Neural progenitor cell (in vitro differentiated cells): ENCODE measurements at regions not wholly inside any gene's neighbourhood (a gene's known extent, or its start where the extent isn't known, plus 50 kb on each side); places are given as distances from the start of the nearest gene placed in this dataset.
A peak's percentile ranks its signal among the peaks of the same experiment; 100 is the strongest.

Experiments used
- DNase-seq: peaks from one replicate; pipeline ENCODE4 v3.0.0-alpha.2; 2016; ENCODE audit warnings: low spot score
- H2AFZ ChIP-seq: fragments of 200-600 bp; sonication (generic); replicated peaks from 2 replicates; pipeline ENCODE4 v1.6.1; 2016; ENCODE audit warnings: antibody characterized with exemption
- H3F3A ChIP-seq: fragments of 200-600 bp; sonication (generic); 2 replicates; pipeline ENCODE4 v1.6.1; 2016; ENCODE audit warnings: antibody characterized with exemption, low read depth
- H3K27ac ChIP-seq: fragments of 200-600 bp; sonication (generic); 2 replicates; pipeline ENCODE4 v1.5.1; 2016; ENCODE audit warnings: mild to moderate bottlenecking
- H3K27me3 ChIP-seq: fragments of 200-600 bp; sonication (generic); 2 replicates; pipeline ENCODE4 v1.6.1; 2016; ENCODE audit warnings: mild to moderate bottlenecking, moderate library complexity
- H3K36me3 ChIP-seq: fragments of 200-600 bp; sonication (generic); 2 replicates; pipeline ENCODE4 v1.5.1; 2016
- H3K4me1 ChIP-seq: fragments of 200-600 bp; sonication (generic); 2 replicates; pipeline ENCODE4 v1.6.1; 2016; ENCODE audit warnings: mixed run types
- H3K4me2 ChIP-seq: fragments of 200-600 bp; sonication (generic); 2 replicates; pipeline ENCODE4 v1.6.1; 2016
- H3K4me3 ChIP-seq: fragments of 200-600 bp; sonication (generic); 2 replicates; pipeline ENCODE4 v1.5.1; 2016
- H3K79me2 ChIP-seq: fragments of 200-600 bp; sonication (generic); 2 replicates; pipeline ENCODE4 v1.6.1; 2016; ENCODE audit warnings: low read depth
- H3K9ac ChIP-seq: fragments of 200-600 bp; sonication (generic); 2 replicates; pipeline ENCODE4 v1.6.1; 2016
- H3K9me3 ChIP-seq: fragments of 200-600 bp; sonication (generic); 2 replicates; pipeline ENCODE4 v1.5.1; 2016; ENCODE audit warnings: low read depth
- H4K20me1 ChIP-seq: fragments of 200-600 bp; sonication (generic); 2 replicates; pipeline ENCODE4 v1.6.1; 2016; ENCODE audit warnings: low read depth
- H3K27ac Mint-ChIP-seq: 3 replicates; pipeline ENCODE4 v1.8.0; 2021; ENCODE audit warnings: mixed read lengths
- H3K27me3 Mint-ChIP-seq: 2 replicates; pipeline ENCODE4 v1.8.0; 2022; ENCODE audit warnings: low read depth, mild to moderate bottlenecking, inconsistent platforms, moderate library complexity, mixed read lengths; ENCODE audit not compliant: insufficient read depth
- H3K36me3 Mint-ChIP-seq: 3 replicates; pipeline ENCODE4 v1.8.0; 2021; ENCODE audit warnings: mixed read lengths
- H3K4me1 Mint-ChIP-seq: 3 replicates; pipeline ENCODE4 v1.8.0; 2021; ENCODE audit warnings: mixed read lengths
- H3K4me3 Mint-ChIP-seq: 3 replicates; pipeline ENCODE4 v1.8.0; 2021; ENCODE audit warnings: mild to moderate bottlenecking, moderate library complexity, mixed read lengths
- H3K9me3 Mint-ChIP-seq: 3 replicates; pipeline ENCODE4 v1.8.0; 2020; ENCODE audit warnings: mixed read lengths
- EZH2 ChIP-seq: fragments of 200-600 bp; sonication (generic); IDR thresholded peaks from 2 replicates; pipeline ENCODE4 v1.6.1; 2017; ENCODE audit warnings: antibody characterized with exemption, mild to moderate bottlenecking, moderate library complexity
- EZH2phosphoT487 ChIP-seq: fragments of 200-600 bp; sonication (generic); IDR thresholded peaks from 2 replicates; pipeline ENCODE4 v1.6.1; 2017; ENCODE audit warnings: antibody characterized with exemption
- TF ChIP-seq, protein P1 (sequence below): fragments of 200-600 bp; sonication (generic); IDR thresholded peaks from 2 replicates; pipeline ENCODE4 v1.5.1; 2017; ENCODE audit warnings: antibody characterized with exemption, mild to moderate bottlenecking

DNA sequence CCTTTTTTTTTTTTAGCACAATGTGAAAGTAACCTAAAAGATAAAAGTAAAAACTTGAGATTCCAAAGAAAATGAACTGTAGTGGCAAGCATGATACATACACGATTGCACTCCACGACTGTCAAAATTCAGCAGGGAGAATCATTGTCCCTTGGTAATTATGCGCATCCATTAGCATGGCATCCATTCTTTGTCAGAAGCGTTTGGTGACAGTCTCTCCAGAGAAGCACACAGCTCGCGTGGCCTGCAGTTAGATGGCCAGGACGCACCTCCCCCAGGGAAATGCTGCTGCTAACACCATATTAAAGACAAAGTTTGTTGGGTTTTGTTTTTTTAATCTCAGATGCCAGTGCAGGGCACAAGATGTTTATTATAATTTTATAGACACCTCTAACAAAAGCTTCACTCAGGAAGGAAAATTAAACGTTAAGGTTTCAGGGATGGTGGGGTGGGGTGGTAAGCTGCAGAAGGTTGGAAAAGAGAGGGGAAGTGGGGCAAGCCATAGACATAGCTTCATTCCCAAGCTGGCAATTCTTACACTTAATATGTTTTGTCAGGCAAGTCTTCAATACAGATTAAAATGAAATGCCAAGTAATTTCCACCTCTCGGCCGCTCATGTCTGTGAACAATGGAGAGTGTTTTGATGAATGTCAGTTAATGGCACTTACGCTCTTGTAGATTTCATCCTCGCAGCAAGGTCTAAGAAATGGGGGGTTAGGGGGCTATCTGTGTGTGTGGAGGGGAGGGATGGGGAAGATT is 142.8 kb upstream of the TOPAZ1 start:
- H3K36me3 ChIP-seq = no peaks in the 10 kb centered on the region
- H3K27ac ChIP-seq = no peak overlapping the region
- Mint-ChIP-seq H3K9me3 (no peaks in the 10 kb centered on the region), H3K27ac (peak overlapping the region; percentile 5), H3K4me3 (peak overlapping the region; percentile 63), H3K36me3 (no peaks in the 10 kb centered on the region), H3K4me1 (peaks cover 32% of the 10 kb centered on the region), H3K27me3 (peaks cover 3% of the 10 kb centered on the region)
- peak; percentile 56 for DNase-seq
- H2AFZ ChIP-seq = peak overlapping the region; percentile 52
- no peak overlapping the region for H3K4me3 ChIP-seq
- TF ChIP-seq, protein P1, sequence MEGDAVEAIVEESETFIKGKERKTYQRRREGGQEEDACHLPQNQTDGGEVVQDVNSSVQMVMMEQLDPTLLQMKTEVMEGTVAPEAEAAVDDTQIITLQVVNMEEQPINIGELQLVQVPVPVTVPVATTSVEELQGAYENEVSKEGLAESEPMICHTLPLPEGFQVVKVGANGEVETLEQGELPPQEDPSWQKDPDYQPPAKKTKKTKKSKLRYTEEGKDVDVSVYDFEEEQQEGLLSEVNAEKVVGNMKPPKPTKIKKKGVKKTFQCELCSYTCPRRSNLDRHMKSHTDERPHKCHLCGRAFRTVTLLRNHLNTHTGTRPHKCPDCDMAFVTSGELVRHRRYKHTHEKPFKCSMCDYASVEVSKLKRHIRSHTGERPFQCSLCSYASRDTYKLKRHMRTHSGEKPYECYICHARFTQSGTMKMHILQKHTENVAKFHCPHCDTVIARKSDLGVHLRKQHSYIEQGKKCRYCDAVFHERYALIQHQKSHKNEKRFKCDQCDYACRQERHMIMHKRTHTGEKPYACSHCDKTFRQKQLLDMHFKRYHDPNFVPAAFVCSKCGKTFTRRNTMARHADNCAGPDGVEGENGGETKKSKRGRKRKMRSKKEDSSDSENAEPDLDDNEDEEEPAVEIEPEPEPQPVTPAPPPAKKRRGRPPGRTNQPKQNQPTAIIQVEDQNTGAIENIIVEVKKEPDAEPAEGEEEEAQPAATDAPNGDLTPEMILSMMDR = no peak
- TF ChIP-seq EZH2 (no peak), EZH2phosphoT487 (no peak)
- H3K79me2 ChIP-seq = no peaks in the 10 kb centered on the region
- no peaks in the 10 kb centered on the region for H3F3A ChIP-seq
- no peak overlapping the region for H3K9ac ChIP-seq
- peak overlapping the region; percentile 36 for H3K4me2 ChIP-seq
- H3K27me3 ChIP-seq = no peaks in the 10 kb centered on the region
- no peaks in the 10 kb centered on the region for H4K20me1 ChIP-seq
- peaks cover 27% of the 10 kb centered on the region for H3K4me1 ChIP-seq
- H3K9me3 ChIP-seq = no peaks in the 10 kb centered on the region

DNA sequence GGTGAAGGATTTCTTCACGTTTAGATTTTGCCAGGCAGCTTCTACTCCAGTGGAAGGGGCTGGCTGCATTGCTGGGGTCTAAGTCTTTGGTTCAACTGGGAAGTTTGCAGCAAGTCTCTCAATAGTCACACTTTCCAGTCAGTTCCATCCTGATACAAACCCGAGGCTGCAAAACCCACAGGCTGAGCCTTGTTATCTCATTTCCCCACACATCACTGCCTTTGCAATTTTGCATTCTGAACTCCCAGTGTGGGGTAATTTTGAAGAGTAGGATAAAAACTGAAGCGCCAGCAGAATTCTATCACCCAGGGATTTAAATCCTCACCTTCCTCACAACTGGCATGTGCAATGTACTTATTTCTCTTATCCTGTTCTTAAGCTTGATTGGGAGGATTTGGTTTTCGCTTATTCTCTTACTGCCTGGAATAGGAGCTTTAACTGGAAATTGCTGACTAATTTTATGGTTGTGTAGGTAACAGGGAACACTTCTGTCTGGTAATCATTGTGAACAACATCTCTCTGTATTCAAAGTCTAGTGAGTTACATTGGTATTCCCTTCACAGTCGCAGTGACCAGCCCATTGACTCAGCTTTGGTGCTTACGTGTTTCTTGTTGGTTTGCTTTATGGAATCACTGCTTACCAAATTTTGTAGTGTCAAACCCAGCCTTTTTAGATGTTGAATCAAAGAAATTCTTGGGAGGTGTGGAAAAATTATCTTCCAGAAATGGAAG is 142.0 kb upstream of the TOPAZ1 start:
- Mint-ChIP-seq H3K9me3 (no peaks in the 10 kb centered on the region), H3K4me1 (peaks cover 32% of the 10 kb centered on the region), H3K4me3 (no peak overlapping the region), H3K27ac (peak overlapping the region; percentile 5), H3K27me3 (peaks cover 5% of the 10 kb centered on the region), H3K36me3 (no peaks in the 10 kb centered on the region)
- no peak overlapping the region for H3K27ac ChIP-seq
- H2AFZ ChIP-seq = peak overlapping the region; percentile 52
- no peaks in the 10 kb centered on the region for H3F3A ChIP-seq
- H3K9me3 ChIP-seq = no peaks in the 10 kb centered on the region
- H3K4me3 ChIP-seq = no peak overlapping the region
- no peaks in the 10 kb centered on the region for H3K27me3 ChIP-seq
- no peaks in the 10 kb centered on the region for H3K79me2 ChIP-seq
- peak overlapping the region; percentile 20 for H3K4me2 ChIP-seq
- no peak for DNase-seq
- no peaks in the 10 kb centered on the region for H4K20me1 ChIP-seq
- TF ChIP-seq EZH2 (no peak), EZH2phosphoT487 (no peak)
- TF ChIP-seq, protein P1 = no peak
- no peak overlapping the region for H3K9ac ChIP-seq
- H3K36me3 ChIP-seq = no peaks in the 10 kb centered on the region
- peaks cover 27% of the 10 kb centered on the region for H3K4me1 ChIP-seq

DNA sequence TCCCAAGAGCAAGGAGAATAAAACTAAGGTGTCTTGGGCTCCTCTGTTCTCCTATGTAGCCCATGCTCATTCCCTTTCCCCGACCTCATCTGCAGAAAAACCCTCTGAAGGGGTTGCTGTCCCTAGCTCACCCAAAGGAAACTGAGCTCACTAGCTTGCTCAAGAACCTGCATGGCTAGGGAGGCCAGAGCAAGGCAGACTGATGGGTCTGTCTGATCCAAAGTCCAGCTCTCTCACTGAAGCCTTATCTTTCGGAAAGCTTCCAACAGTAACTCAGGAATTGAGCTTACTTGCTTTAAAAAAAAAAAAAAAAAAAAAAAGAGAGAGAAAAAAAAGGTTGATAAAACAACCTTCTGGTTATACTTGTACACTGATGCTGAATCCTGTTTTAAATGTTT is 141.4 kb upstream of the TOPAZ1 start:
- H3K27me3 Mint-ChIP-seq = peaks cover 5% of the 10 kb centered on the region
- no peak overlapping the region for H3K4me3 Mint-ChIP-seq
- no peaks in the 10 kb centered on the region for H3K27me3 ChIP-seq
- H4K20me1 ChIP-seq = no peaks in the 10 kb centered on the region
- no peak for DNase-seq
- H3K27ac Mint-ChIP-seq = no peak overlapping the region
- H3K36me3 Mint-ChIP-seq = no peaks in the 10 kb centered on the region
- no peak overlapping the region for H3K9ac ChIP-seq
- H3K4me3 ChIP-seq = no peak overlapping the region
- H3K4me2 ChIP-seq = no peak overlapping the region
- H3K9me3 ChIP-seq = no peaks in the 10 kb centered on the region
- H3K79me2 ChIP-seq = no peaks in the 10 kb centered on the region
- TF ChIP-seq, protein P1 = no peak
- no peak for TF ChIP-seq EZH2
- TF ChIP-seq EZH2phosphoT487 = no peak
- no peak overlapping the region for H3K27ac ChIP-seq
- H3K4me1 Mint-ChIP-seq = peaks cover 32% of the 10 kb centered on the region
- peaks cover 27% of the 10 kb centered on the region for H3K4me1 ChIP-seq
- H3K36me3 ChIP-seq = no peaks in the 10 kb centered on the region
- H3K9me3 Mint-ChIP-seq = no peaks in the 10 kb centered on the region
- no peaks in the 10 kb centered on the region for H3F3A ChIP-seq
- no peak overlapping the region for H2AFZ ChIP-seq
